ENCODE measurements at regions not wholly inside any gene's neighbourhood (a gene's known extent, or its start where the extent isn't known, plus 50 kb on each side); places are given as distances from the start of the nearest gene placed in this dataset.
"Not testable (repeated sequence)": the region's sequence is repeated elsewhere in the genome, so short reads cannot be mapped to it uniquely, and the experiment has no call there.

DNA sequence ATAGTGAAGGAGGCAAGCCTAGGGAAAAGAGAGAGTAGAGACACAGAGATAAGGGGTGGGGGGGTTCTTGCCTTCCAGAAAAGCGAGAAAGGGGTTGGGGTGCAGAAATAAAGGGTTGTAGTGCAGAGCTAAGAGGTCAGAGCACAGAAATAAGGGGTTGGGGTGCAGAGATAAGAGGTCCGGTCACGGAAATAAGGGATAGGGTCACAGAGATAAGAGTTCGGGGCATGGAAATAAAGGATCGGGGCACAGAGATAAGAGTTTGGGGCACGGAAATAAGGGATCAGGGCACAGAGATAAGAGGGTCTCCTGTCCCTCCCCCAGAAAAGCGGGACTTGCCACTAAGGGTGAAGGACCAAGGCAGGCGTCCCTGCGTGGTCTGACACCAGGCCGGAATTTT, 222.0 kb downstream of the OTOP1 start:
- H3K27me3 ChIP-seq (replicated peaks; ENCODE audit: insufficient read depth); H3K36me3 ChIP-seq; H3K4me1 ChIP-seq (ENCODE audit: control insufficient read depth in 1 of 2, low read depth in 2 of 2); H3K27ac ChIP-seq; DNase-seq (ENCODE audit: low spot score); H3K4me3 ChIP-seq; ATAC-seq (ENCODE audit: insufficient number of reproducible peaks, low FRiP score, low read depth); H3K9me3 ChIP-seq: not testable (repeated sequence)

DNA sequence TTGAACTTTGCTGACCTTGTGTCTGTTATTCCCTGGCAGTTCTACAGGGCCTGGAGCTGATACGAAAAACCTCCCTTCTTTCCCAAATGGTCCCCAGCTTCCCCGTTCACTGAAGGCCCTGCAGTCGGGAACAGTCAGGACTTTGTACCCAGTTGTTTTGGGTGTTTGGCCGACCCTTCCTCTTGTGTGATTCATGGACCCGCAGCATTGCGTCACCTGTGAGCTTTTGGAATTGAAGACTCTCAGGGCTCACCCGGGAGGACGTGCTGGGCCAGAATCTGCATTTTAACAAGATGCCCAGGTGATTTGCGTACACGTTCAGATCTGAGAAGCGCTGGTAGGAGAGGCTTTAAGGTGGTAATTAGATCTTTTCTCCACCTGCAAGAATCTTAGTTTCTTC, 220.4 kb downstream of the OTOP1 start:
- H3K36me3 ChIP-seq; H3K9me3 ChIP-seq; H3K4me1 ChIP-seq (ENCODE audit: control insufficient read depth in 1 of 2, low read depth in 2 of 2); DNase-seq (ENCODE audit: low spot score); H3K4me3 ChIP-seq; ATAC-seq (ENCODE audit: insufficient number of reproducible peaks, low FRiP score, low read depth); H3K27me3 ChIP-seq (replicated peaks; ENCODE audit: insufficient read depth); H3K27ac ChIP-seq: not testable (repeated sequence)

DNA sequence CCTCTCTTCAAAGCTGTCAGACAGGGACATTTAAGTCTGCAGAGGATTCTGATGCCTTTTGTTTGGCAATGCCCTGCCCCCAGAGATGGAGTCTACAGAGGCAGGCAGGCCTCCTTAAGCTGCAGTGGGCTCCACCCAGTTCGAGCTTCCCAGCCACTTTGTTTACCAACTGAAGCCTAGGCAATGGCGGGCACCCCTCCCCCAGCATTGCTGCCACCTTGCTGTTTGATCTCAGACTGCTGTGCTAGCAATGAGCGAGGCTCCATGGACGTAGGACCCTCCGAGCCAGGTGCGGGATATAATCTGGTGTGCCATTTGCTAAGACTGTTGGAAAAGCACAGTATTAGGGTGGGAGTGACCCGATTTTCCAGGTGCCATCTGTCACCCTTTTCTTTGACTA, 207.7 kb downstream of the OTOP1 start:
- not testable (repeated sequence) for H3K9me3 ChIP-seq; H3K4me3 ChIP-seq; H3K4me1 ChIP-seq (ENCODE audit: control insufficient read depth in 1 of 2, low read depth in 2 of 2); H3K36me3 ChIP-seq; H3K27me3 ChIP-seq (replicated peaks; ENCODE audit: insufficient read depth); DNase-seq (ENCODE audit: low spot score); ATAC-seq (ENCODE audit: insufficient number of reproducible peaks, low FRiP score, low read depth); H3K27ac ChIP-seq

DNA sequence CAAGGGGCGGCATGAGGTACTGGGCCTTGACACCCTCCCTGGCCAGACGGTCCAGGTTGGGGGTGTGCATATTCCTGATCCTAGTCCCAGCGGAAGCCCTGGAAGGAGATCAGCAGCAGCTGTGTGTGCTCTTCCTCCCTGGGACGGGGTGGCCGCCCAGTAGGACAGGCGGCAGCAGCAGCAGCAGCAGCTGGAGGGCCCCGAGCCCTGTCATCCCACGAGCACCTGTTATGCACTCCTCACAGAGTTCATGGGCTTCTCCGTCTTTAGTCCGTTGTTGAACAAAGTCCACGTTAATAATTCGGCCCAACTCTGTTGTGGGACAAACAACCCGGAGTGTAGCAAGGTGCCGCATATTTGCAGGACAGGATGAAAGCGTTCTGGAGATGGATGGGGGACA, 205.6 kb downstream of the OTOP1 start:
- H3K4me1 ChIP-seq (ENCODE audit: control insufficient read depth in 1 of 2, low read depth in 2 of 2); H3K36me3 ChIP-seq; H3K27ac ChIP-seq; H3K9me3 ChIP-seq; ATAC-seq (ENCODE audit: insufficient number of reproducible peaks, low FRiP score, low read depth); H3K4me3 ChIP-seq; H3K27me3 ChIP-seq (replicated peaks; ENCODE audit: insufficient read depth); DNase-seq (ENCODE audit: low spot score): not testable (repeated sequence)

DNA sequence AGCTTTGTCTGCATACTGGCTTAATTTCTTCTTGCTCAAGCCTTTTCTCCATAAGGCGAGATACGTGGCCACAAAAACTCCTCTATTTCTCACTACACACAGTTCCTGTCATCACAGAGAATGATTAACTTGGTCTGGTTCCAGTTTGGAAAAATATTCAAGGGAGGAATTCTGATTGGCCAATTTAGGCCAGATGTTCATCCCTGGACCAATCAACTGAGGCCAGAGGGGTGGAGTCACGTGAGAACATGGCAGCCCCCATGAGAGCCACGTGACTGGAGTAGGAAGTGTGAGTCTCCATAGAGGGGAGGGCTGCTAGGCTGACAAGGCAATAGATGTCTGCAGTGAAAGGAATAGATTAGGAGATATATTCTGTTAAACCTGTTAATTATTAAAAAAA, 200.0 kb downstream of the OTOP1 start:
- not testable (repeated sequence) for H3K4me1 ChIP-seq (ENCODE audit: control insufficient read depth in 1 of 2, low read depth in 2 of 2); H3K27me3 ChIP-seq (replicated peaks; ENCODE audit: insufficient read depth); ATAC-seq (ENCODE audit: insufficient number of reproducible peaks, low FRiP score, low read depth); DNase-seq (ENCODE audit: low spot score); H3K9me3 ChIP-seq; H3K27ac ChIP-seq; H3K36me3 ChIP-seq; H3K4me3 ChIP-seq

DNA sequence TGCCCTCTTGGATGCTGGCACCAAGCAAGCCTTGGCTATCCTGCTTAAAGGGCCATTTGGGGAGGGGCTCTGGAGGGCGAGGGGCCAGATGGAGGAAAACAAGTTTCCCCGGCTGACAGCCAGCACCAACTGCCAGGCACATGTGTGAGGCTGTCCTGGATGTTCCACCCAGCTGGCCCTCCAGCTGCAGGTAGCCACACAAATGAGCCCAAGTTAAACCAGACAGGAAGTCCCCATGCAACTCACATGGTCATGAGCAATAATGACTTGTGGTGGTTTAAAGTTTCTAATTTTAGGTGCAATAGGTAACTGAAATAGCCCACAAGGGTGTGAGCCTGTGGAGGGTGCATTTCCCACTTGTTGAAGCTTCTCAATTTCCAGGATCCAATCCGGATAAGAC, 198.0 kb downstream of the OTOP1 start:
- H3K4me1 ChIP-seq (ENCODE audit: control insufficient read depth in 1 of 2, low read depth in 2 of 2); DNase-seq (ENCODE audit: low spot score); H3K4me3 ChIP-seq; H3K36me3 ChIP-seq; H3K27ac ChIP-seq; H3K9me3 ChIP-seq; ATAC-seq (ENCODE audit: insufficient number of reproducible peaks, low FRiP score, low read depth); H3K27me3 ChIP-seq (replicated peaks; ENCODE audit: insufficient read depth): not testable (repeated sequence)

DNA sequence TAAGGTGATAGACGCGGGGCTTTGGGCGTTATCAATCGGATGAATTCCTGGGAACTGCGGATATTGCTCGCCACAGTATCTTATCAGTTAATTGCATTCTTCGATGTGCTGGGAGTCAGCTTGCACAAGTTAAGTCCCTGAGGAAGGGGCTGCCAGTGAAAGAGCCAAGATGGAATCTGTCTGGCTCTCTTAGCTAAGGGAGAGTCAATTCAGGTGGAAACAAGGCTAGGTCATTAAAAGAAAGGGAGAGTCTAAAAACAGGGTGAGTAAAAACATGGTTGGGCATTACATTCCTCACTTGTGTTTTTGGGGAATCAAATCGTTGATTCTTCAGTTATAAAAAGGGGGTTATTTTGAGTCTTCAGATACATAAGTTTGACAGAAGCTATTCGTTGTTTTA, 196.2 kb downstream of the OTOP1 start:
- not testable (repeated sequence) for H3K4me3 ChIP-seq; H3K27me3 ChIP-seq (replicated peaks; ENCODE audit: insufficient read depth); H3K36me3 ChIP-seq; H3K9me3 ChIP-seq; H3K4me1 ChIP-seq (ENCODE audit: control insufficient read depth in 1 of 2, low read depth in 2 of 2); ATAC-seq (ENCODE audit: insufficient number of reproducible peaks, low FRiP score, low read depth); DNase-seq (ENCODE audit: low spot score); H3K27ac ChIP-seq

DNA sequence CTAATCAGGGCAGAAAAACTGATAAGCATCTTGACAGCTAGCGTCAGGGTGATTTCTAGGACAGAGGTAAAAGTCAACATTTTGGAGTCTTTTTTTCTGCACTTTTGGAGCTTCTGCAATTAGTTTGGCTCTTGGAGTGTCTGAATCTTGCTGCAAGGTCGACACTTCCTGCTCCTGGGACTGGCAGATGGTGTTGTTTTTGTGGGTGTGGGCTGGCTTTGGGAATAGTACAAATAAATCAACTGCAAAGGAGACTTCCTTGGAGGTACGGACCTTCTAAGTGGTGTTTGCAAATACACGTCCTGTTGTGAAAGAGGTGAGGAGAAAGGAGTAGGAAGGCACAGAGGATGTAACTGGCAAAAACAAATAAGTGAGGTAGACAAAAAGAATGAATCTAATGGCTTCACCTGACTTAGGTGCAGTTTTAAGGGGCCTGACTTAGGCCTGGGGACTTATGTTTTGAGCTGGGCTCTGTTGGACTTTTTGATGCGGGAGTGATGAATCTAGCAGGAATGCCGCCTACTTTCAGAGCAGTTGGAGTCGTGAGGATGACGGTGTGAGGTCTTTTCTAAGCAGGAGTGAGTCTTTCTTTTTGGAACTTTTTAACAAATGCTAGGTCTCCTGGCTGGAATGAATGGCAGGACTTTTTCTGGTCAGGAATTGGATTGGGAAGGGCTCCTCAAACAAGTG, 195.1 kb downstream of the OTOP1 start:
- not testable (repeated sequence) for H3K36me3 ChIP-seq; ATAC-seq (ENCODE audit: insufficient number of reproducible peaks, low FRiP score, low read depth); H3K9me3 ChIP-seq; H3K27me3 ChIP-seq (replicated peaks; ENCODE audit: insufficient read depth); H3K4me1 ChIP-seq (ENCODE audit: control insufficient read depth in 1 of 2, low read depth in 2 of 2); H3K4me3 ChIP-seq; H3K27ac ChIP-seq; DNase-seq (ENCODE audit: low spot score)

DNA sequence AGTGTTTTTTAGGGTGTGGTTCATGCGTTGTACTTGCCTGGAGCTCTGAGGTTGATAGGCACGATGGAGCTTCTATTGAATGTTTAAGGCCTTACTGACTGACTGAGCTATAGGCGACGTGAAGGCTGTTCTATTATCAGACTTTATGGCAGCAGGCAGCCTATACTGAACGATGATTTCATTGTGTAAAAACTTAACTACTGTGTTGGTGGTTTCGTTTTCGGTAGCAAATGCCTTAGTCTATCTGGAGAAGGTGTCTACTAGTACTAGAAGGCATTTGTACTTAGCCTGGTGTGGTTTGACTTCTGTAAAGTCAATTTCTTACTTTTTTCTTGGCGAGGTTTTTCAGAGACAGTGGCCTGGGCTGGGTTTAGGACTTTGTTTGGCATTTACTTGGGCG, 194.4 kb downstream of the OTOP1 start:
- ATAC-seq (ENCODE audit: insufficient number of reproducible peaks, low FRiP score, low read depth); H3K4me1 ChIP-seq (ENCODE audit: control insufficient read depth in 1 of 2, low read depth in 2 of 2); H3K27ac ChIP-seq; H3K36me3 ChIP-seq; H3K4me3 ChIP-seq; H3K9me3 ChIP-seq; DNase-seq (ENCODE audit: low spot score); H3K27me3 ChIP-seq (replicated peaks; ENCODE audit: insufficient read depth): not testable (repeated sequence)

DNA sequence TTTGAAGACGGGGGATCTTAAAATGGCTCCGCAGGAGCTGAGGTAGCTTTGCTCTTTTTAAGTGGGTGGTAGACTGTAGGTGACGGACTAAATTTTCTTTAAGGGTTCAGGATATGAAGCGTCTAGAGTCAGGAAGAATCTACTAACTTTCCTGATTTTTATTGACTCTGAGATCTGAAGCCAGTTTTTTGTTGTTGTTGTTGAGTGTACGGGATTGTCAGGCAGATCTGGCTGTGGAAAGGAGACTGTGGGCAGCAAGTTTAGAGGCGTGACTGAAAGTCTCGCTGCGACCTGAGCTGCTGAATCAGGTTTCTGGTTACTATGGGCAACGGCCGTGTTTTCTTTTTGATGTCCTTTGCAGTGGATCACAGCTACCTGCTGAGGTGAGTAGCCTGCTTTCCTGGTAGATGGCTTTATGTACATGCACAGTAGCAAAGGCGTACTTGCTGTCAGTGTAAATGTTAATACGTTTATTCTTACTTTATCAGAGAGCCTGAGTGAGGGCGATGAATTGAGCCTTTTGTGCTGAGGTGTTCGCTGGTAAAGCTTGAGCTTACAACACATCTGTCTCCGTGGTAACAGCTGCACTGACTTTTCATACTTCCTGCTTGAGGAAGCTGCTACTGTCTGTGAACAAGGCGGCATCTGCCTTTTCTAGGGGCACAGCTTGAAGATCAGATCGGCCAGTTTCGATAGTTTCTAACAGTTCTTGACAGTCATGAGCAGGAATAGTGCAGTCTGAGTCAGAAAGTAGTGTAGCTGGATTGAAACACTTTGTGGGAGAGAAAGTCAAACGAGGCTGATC, 193.7 kb downstream of the OTOP1 start:
- not testable (repeated sequence) for H3K4me1 ChIP-seq (ENCODE audit: control insufficient read depth in 1 of 2, low read depth in 2 of 2); ATAC-seq (ENCODE audit: insufficient number of reproducible peaks, low FRiP score, low read depth); H3K9me3 ChIP-seq; H3K4me3 ChIP-seq; H3K27me3 ChIP-seq (replicated peaks; ENCODE audit: insufficient read depth); H3K36me3 ChIP-seq; DNase-seq (ENCODE audit: low spot score); H3K27ac ChIP-seq

DNA sequence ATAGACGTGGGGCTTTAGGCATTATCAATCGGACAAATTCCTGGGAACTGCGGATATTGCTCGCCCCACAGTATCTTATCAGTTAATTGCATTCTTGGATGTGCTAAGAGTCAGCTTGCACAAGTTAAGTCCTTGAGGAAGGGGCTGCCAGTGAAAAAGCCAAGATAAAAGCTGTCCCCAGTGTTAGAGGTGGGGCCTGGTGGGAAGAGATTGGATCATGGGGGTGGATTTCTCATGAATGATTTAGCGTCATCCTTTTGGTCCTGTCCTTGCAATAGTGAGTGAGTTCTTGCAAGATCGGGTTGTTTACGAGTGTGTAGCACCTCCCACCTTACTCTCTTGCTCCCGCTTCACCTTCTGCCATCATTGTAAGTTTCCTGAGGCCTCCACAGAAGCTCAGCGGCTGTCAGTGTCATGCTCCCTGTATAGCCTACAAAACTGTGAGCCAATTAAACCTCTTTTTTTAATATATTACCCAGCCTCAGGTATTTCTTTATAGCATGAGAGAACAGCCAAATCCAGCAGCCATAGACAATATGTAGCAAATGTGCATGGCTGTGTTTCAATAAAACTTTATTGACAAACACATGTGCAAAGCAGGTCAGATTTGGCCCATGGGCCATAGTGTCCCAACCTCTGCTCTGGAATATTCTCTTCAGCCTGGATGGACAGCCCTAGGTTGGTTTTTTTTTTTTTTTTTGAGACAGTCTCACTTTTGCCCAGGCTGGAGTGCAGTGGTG, 189.2 kb downstream of the OTOP1 start:
- not testable (repeated sequence) for ATAC-seq (ENCODE audit: insufficient number of reproducible peaks, low FRiP score, low read depth); H3K27me3 ChIP-seq (replicated peaks; ENCODE audit: insufficient read depth); H3K4me3 ChIP-seq; H3K27ac ChIP-seq; H3K9me3 ChIP-seq; DNase-seq (ENCODE audit: low spot score); H3K36me3 ChIP-seq; H3K4me1 ChIP-seq (ENCODE audit: control insufficient read depth in 1 of 2, low read depth in 2 of 2)

DNA sequence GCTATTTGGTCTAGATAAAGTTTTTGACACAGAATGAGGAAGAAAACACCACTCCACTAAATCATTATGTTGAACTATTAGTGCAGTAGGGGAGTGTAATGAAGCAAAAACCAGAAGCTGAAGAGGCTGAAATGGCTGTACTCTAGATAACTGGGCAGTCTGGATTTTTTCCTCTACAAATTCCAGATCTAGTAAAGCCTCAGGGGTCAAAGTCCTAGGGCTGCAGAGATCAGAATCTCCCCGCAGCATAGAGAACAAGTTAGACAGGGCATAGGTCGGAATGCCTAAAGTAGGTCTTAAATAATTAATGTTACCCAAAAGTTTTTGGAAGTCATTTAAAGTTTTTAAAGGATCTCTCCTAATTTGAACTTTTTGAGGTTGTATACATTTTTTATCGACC, 180.9 kb downstream of the OTOP1 start:
- not testable (repeated sequence) for H3K4me1 ChIP-seq (ENCODE audit: control insufficient read depth in 1 of 2, low read depth in 2 of 2); H3K36me3 ChIP-seq; H3K9me3 ChIP-seq; H3K27ac ChIP-seq; H3K27me3 ChIP-seq (replicated peaks; ENCODE audit: insufficient read depth); ATAC-seq (ENCODE audit: insufficient number of reproducible peaks, low FRiP score, low read depth); H3K4me3 ChIP-seq; DNase-seq (ENCODE audit: low spot score)
